PC-3 (cell line): ENCODE measurements at regions not wholly inside any gene's neighbourhood (a gene's known extent, or its start where the extent isn't known, plus 50 kb on each side); places are given as distances from the start of the nearest gene placed in this dataset.

Source experiments
- ATAC-seq: fragments of 200-7000 bp; cut with Tn5 transposase; 2 replicates; pipeline ENCODE4 v1.9.1; 2020; ENCODE audit warnings: mild to moderate bottlenecking, moderate library complexity
- BruUV-seq: library from RNA; stranded (reverse); fragments of 400-500 nt; replicated peaks from 2 replicates; lab custom pipeline; 2021; lab: Mats Ljungman, UMichigan
- CTCF ChIA-PET: fragments of 300-600 bp; sonication (Branson Sonifier 250); formaldehyde crosslinking; loops from one replicate; lab custom pipeline; 2022; ENCODE audit warnings: antibody characterized with exemption; lab: Charles Lee
- POLR2A ChIA-PET: fragments of 300-600 bp; sonication (Branson Sonifier 250); formaldehyde crosslinking; loops from one replicate; lab custom pipeline; 2022; ENCODE audit warnings: antibody characterized with exemption; ENCODE audit not compliant: unreplicated experiment; lab: Charles Lee
- DNase-seq: peaks from one replicate; pipeline ENCODE4 v3.0.0-alpha.2; 2015
- H2AFZ ChIP-seq: fragments of 300-600 bp; sonication (generic); 2 replicates; pipeline ENCODE4 v1.6.0; 2016; ENCODE audit warnings: antibody characterized with exemption, low read length
- H3F3A ChIP-seq: fragments of 300-600 bp; sonication (generic); one replicate; pipeline ENCODE4 v1.6.0; 2017; ENCODE audit warnings: antibody characterized with exemption, low read length, control low read depth, mild to moderate bottlenecking; ENCODE audit not compliant: unreplicated experiment
- H3K27ac ChIP-seq: fragments of 300-600 bp; sonication (generic); 2 replicates; pipeline ENCODE4 v1.5.1; 2016; ENCODE audit warnings: mild to moderate bottlenecking, low read length
- H3K27me3 ChIP-seq: fragments of 300-600 bp; sonication (generic); 2 replicates; pipeline ENCODE4 v1.6.1; 2016; ENCODE audit warnings: low read length, mixed read lengths
- H3K36me3 ChIP-seq: fragments of 300-600 bp; sonication (generic); 2 replicates; pipeline ENCODE4 v1.6.1; 2016; ENCODE audit warnings: low read depth, mixed run types, low read length, mixed read lengths
- H3K4me1 ChIP-seq: fragments of 300-600 bp; sonication (generic); 2 replicates; pipeline ENCODE4 v1.5.1; 2016; ENCODE audit warnings: low read length; ENCODE audit not compliant: insufficient read depth
- H3K4me2 ChIP-seq: fragments of 300-600 bp; sonication (generic); 2 replicates; pipeline ENCODE4 v1.6.0; 2016; ENCODE audit warnings: low read length
- H3K4me3 ChIP-seq: fragments of 300-600 bp; sonication (generic); 2 replicates; pipeline ENCODE4 v1.5.1; 2016; ENCODE audit warnings: mild to moderate bottlenecking, low read length, mixed read lengths
- H3K79me2 ChIP-seq: fragments of 300-600 bp; sonication (generic); 2 replicates; pipeline ENCODE4 v1.6.1; 2017; ENCODE audit warnings: low read length, mixed read lengths
- H3K9ac ChIP-seq: fragments of 300-600 bp; sonication (generic); 2 replicates; pipeline ENCODE4 v1.6.0; 2016; ENCODE audit warnings: mild to moderate bottlenecking, low read length
- H3K9me2 ChIP-seq: fragments of 300-600 bp; sonication (generic); replicated peaks from 2 replicates; pipeline ENCODE4 v1.6.1; 2016; ENCODE audit warnings: mixed run types, low read length, mixed read lengths
- H3K9me3 ChIP-seq: fragments of 300-600 bp; sonication (generic); 2 replicates; pipeline ENCODE4 v1.6.1; 2016; ENCODE audit warnings: low read length, mixed read lengths
- H4K20me1 ChIP-seq: fragments of 300-600 bp; sonication (generic); 2 replicates; pipeline ENCODE4 v1.6.1; 2016; ENCODE audit warnings: low read length, mixed read lengths
- CTCF ChIP-seq: fragments of 300-600 bp; sonication (generic); conservative IDR thresholded peaks from 2 replicates; pipeline ENCODE4 v1.5.1; 2017; ENCODE audit warnings: antibody characterized with exemption, low read depth, mild to moderate bottlenecking, low read length
- EZH2 ChIP-seq: fragments of 300-600 bp; sonication (generic); IDR thresholded peaks from one replicate; pipeline ENCODE4 v1.6.1; 2017; ENCODE audit warnings: antibody characterized with exemption, mild to moderate bottlenecking, low read length; ENCODE audit not compliant: unreplicated experiment
- EZH2phosphoT487 ChIP-seq: fragments of 300-600 bp; sonication (generic); IDR thresholded peaks from 2 replicates; pipeline ENCODE4 v1.6.1; 2018; ENCODE audit warnings: mild to moderate bottlenecking, antibody characterized with exemption, low read length, borderline replicate concordance
- intact Hi-C: fragments of 100-400 bp; cut with micrococcal nuclease; formaldehyde crosslinking; loops from 2 replicates; pipeline ENCODE4 v1.9.0; 2023

- Histone ChIP-seq H3K36me3 (no peaks in the 10 kb centered on the region), H3K9ac (no peak overlapping the region), H3F3A (no peaks in the 10 kb centered on the region), H3K9me3 (no peaks in the 10 kb centered on the region), H2AFZ (no peak overlapping the region), H3K4me1 (no peaks in the 10 kb centered on the region), H3K4me2 (no peak overlapping the region), H4K20me1 (no peaks in the 10 kb centered on the region), H3K4me3 (no peak overlapping the region), H3K79me2 (no peaks in the 10 kb centered on the region), H3K27me3 (peaks cover 5% of the 10 kb centered on the region; the same call in 1 of the 2 replicates), H3K9me2 (no peaks in the 10 kb centered on the region), H3K27ac (no peak overlapping the region)
- ChIA-PET CTCF (no interaction called here), POLR2A (no interaction called here)
- DNase-seq (no peak), ATAC-seq (no peak)
- intact Hi-C loops: no loop called here
- no peak for TF ChIP-seq EZH2
- TF ChIP-seq EZH2phosphoT487: no peak
- no peak for TF ChIP-seq CTCF
- BruUV-seq: no TSS peak
Observed at GRCh38 chr16:82361885-82362284, 191.9 kb upstream of the MPHOSPH6 start.

- TF ChIP-seq EZH2phosphoT487 (no peak), CTCF (no peak), EZH2 (no peak)
Observed at GRCh38 chr16:82360024-82360783, 190.2 kb upstream of the MPHOSPH6 start.

GRCh38 chr16:82358606-82359221 is 188.7 kb upstream of the MPHOSPH6 start:
- Histone ChIP-seq H3F3A (no peaks in the 10 kb centered on the region), H3K9me3 (no peaks in the 10 kb centered on the region), H3K27me3 (peaks cover 5% of the 10 kb centered on the region; the same call in 1 of the 2 replicates), H3K4me3 (no peak overlapping the region), H3K4me1 (no peaks in the 10 kb centered on the region), H3K79me2 (no peaks in the 10 kb centered on the region), H3K9ac (no peak overlapping the region), H3K9me2 (no peaks in the 10 kb centered on the region), H4K20me1 (no peaks in the 10 kb centered on the region), H3K27ac (no peak overlapping the region), H3K36me3 (no peaks in the 10 kb centered on the region), H2AFZ (no peak overlapping the region), H3K4me2 (no peak overlapping the region)
- intact Hi-C loops: no loop called here
- ChIA-PET CTCF (no interaction called here), POLR2A (no interaction called here)
- ATAC-seq (no peak), DNase-seq (peak; percentile 20)
- no TSS peak for BruUV-seq
- no peak for TF ChIP-seq CTCF
- TF ChIP-seq EZH2phosphoT487: no peak
- no peak for TF ChIP-seq EZH2

More at GRCh38 chr16:82360024-82360783, 190.2 kb upstream of the MPHOSPH6 start:
- Histone ChIP-seq H3K27me3 (peaks cover 5% of the 10 kb centered on the region; the same call in 1 of the 2 replicates), H3K79me2 (no peaks in the 10 kb centered on the region), H3K9ac (no peak overlapping the region), H3K4me1 (no peaks in the 10 kb centered on the region), H3K9me3 (no peaks in the 10 kb centered on the region), H2AFZ (no peak overlapping the region), H3K27ac (no peak overlapping the region), H4K20me1 (no peaks in the 10 kb centered on the region), H3K4me3 (no peak overlapping the region), H3K9me2 (no peaks in the 10 kb centered on the region), H3F3A (no peaks in the 10 kb centered on the region), H3K36me3 (no peaks in the 10 kb centered on the region), H3K4me2 (no peak overlapping the region)
- DNase-seq: no peak
- POLR2A ChIA-PET: no interaction called here
- CTCF ChIA-PET: no interaction called here
- BruUV-seq: no TSS peak
- intact Hi-C loops: no loop called here
- ATAC-seq: no peak
